Thoracic aorta (tissue), 2 donors: ENCODE measurements at regions not wholly inside any gene's neighbourhood (a gene's known extent, or its start where the extent isn't known, plus 50 kb on each side); places are given as distances from the start of the nearest gene placed in this dataset.

Experiments used
- ATAC-seq: fragments of 150-250 bp; one replicate; pipeline ENCODE4 v1.8.0; 2017; ENCODE audit warnings: low read depth; ENCODE audit not compliant: insufficient number of reproducible peaks, low FRiP score
- DNase-seq: peaks from one replicate; pipeline ENCODE4 v3.0.0-alpha.2; 2020; ENCODE audit warnings: low spot score
- H3K27ac ChIP-seq, 2 donors: fragments of 200-600 bp; sonication (generic); 1 replicate in 1 of 2; 2 replicates in 1 of 2; pipeline ENCODE4 v1.5.1; 2016; ENCODE audit warnings: mild to moderate bottlenecking in 2 of 2, moderate library complexity in 2 of 2
- H3K27me3 ChIP-seq: fragments of 200-600 bp; sonication (generic); replicated peaks from 2 replicates; pipeline ENCODE4 v1.6.0; 2016; ENCODE audit warnings: mild to moderate bottlenecking; ENCODE audit not compliant: insufficient read depth
- H3K36me3 ChIP-seq: fragments of 200-600 bp; sonication (generic); one replicate; pipeline ENCODE4 v1.5.1; 2016
- H3K4me1 ChIP-seq, 2 donors: fragments of 200-600 bp; sonication (generic); 1 replicate in 1 of 2; 2 replicates in 1 of 2; pipeline versions ENCODE4 v1.5.1 to v1.6.0; 2016; ENCODE audit warnings: low read depth in 2 of 2, mild to moderate bottlenecking in 1 of 2; ENCODE audit not compliant: control insufficient read depth in 1 of 2
- H3K4me3 ChIP-seq: fragments of 200-600 bp; sonication (generic); 2 replicates; pipeline ENCODE4 v1.5.1; 2016; ENCODE audit warnings: mild to moderate bottlenecking
- H3K9me3 ChIP-seq: fragments of 200-600 bp; sonication (generic); 2 replicates; pipeline ENCODE4 v1.5.1; 2016
- TF ChIP-seq, protein P1 (sequence below): fragments of 200-600 bp; sonication (generic); IDR thresholded peaks from one replicate; pipeline ENCODE4 v1.5.1; 2019; ENCODE audit warnings: antibody characterized with exemption

DNA sequence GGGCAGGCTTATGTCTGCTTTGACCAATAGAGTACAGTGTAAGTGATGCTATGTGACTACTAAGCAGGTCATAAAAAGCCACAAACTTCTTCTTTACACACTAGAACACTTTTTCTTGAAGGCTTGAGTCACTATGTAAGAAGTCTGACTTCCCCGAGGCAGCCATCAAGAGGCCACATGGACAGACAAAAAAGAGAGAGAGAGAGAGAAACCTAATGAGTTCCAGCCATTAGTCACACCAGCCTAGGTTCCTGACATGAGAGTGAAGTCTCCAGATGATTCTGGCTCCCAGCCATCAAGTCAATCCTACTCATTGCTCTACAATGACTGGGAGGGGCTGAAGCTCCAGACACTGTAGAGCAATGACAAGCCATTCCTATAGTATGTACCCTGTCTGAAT lies 101.4 kb downstream of the LHX9 start:
- DNase-seq (no peak), ATAC-seq (no peak)
- Histone ChIP-seq H3K4me3 (no peak overlapping the region), H3K27ac (no peak overlapping the region), H3K4me1 (no peaks in the 10 kb centered on the region), H3K36me3 (no peaks in the 10 kb centered on the region), H3K9me3 (no peaks in the 10 kb centered on the region), H3K27me3 (no peaks in the 10 kb centered on the region)
- TF ChIP-seq, protein P1, sequence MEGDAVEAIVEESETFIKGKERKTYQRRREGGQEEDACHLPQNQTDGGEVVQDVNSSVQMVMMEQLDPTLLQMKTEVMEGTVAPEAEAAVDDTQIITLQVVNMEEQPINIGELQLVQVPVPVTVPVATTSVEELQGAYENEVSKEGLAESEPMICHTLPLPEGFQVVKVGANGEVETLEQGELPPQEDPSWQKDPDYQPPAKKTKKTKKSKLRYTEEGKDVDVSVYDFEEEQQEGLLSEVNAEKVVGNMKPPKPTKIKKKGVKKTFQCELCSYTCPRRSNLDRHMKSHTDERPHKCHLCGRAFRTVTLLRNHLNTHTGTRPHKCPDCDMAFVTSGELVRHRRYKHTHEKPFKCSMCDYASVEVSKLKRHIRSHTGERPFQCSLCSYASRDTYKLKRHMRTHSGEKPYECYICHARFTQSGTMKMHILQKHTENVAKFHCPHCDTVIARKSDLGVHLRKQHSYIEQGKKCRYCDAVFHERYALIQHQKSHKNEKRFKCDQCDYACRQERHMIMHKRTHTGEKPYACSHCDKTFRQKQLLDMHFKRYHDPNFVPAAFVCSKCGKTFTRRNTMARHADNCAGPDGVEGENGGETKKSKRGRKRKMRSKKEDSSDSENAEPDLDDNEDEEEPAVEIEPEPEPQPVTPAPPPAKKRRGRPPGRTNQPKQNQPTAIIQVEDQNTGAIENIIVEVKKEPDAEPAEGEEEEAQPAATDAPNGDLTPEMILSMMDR = no peak

DNA sequence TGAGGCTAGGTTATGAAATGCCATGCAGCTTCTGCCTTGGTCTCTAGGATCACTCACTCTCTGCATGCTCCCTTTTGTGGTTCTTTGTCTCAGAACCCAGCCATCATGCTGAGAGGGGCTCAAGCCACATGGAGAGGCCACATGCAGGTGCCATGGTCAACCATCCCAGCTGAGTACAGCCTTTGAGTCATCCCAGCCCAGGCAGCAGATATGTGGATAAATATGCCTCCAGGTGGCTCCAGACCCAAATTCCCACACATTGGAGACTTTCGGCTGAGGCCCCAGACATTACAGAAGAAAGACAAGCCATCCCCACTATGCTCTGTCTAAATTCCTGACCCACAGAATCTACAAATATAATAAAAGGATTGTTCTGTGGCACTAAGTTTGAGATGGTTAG lies 102.0 kb downstream of the LHX9 start:
- ATAC-seq (no peak), DNase-seq (no peak)
- Histone ChIP-seq H3K4me3 (no peak overlapping the region), H3K27ac (no peak overlapping the region), H3K27me3 (no peaks in the 10 kb centered on the region), H3K4me1 (no peaks in the 10 kb centered on the region), H3K36me3 (no peaks in the 10 kb centered on the region), H3K9me3 (no peaks in the 10 kb centered on the region)
- TF ChIP-seq, protein P1 = no peak

DNA sequence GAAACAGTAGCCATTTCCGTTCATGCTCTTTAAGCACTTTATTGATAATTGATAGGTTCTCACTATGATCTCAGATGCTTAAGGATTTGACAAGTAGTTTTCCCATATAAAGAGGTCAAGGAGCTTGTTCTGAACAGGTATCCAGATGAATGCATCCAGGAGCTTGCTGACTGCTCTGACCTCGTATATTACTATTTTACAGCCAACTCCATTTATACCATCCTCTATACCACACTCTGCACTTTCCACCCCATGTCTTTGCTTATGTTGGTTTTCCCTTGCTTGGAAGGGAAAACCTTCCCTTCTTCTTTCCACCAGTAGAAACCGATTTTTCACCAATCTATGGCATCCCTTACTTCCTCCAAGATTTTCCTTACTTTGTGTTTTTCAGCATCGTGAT lies 107.2 kb downstream of the LHX9 start:
- DNase-seq (no peak), ATAC-seq (no peak)
- Histone ChIP-seq H3K4me3 (no peak overlapping the region), H3K36me3 (no peaks in the 10 kb centered on the region), H3K4me1 (no peaks in the 10 kb centered on the region), H3K27ac (no peak overlapping the region), H3K9me3 (no peaks in the 10 kb centered on the region), H3K27me3 (no peaks in the 10 kb centered on the region)
- TF ChIP-seq, protein P1 = no peak

DNA sequence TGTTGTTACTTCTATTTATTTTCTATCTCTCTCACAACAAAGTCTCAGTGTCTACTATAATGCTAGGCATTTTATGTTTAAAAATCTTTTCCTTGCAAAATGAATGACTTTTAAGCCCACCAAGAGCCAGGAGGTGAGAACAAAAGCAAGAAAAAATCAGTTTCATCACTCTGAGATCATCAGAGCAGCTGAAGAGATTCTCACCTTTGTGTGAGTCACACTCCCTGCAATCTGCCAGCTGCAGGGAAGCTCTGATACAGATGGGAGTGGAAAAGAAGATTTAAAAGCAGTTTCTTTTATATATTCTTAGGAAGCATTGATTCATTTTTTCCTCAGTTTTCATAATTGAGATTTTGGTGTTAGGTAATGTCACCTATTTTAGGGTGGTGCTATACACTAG lies 107.6 kb downstream of the LHX9 start:
- no peaks in the 10 kb centered on the region for H3K9me3 ChIP-seq
- TF ChIP-seq, protein P1 = no peak
- H3K27ac ChIP-seq = no peak overlapping the region
- no peaks in the 10 kb centered on the region for H3K4me1 ChIP-seq
- no peak for DNase-seq
- ATAC-seq = no peak
- no peak overlapping the region for H3K4me3 ChIP-seq
- no peaks in the 10 kb centered on the region for H3K36me3 ChIP-seq
- H3K27me3 ChIP-seq = no peaks in the 10 kb centered on the region

DNA sequence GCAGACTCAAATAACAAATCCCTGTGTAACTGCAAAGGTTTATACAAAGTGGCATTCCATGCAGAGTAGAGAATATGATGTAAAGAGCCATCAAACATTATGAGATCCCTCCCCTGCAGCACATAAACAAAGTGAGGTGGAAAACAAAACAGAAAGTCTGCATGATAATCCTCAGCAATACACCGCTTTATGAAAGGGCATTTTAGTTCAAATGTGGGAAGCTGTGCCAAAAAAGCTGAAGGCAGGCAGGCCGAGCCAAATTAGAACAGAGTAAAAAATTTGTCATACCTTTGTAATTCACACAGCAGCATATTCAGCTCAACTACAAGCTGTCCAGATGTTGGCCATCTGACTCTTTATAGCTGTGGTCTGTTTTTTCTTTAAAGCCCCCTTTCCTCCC lies 113.5 kb downstream of the LHX9 start:
- Histone ChIP-seq H3K9me3 (no peaks in the 10 kb centered on the region), H3K36me3 (no peaks in the 10 kb centered on the region), H3K4me3 (no peak overlapping the region), H3K4me1 (no peaks in the 10 kb centered on the region), H3K27ac (no peak overlapping the region), H3K27me3 (no peaks in the 10 kb centered on the region)
- ATAC-seq (no peak), DNase-seq (no peak)
- TF ChIP-seq, protein P1 = no peak
